T-helper 2 cell (primary cell): ENCODE measurements at regions not wholly inside any gene's neighbourhood (a gene's known extent, or its start where the extent isn't known, plus 50 kb on each side); places are given as distances from the start of the nearest gene placed in this dataset.

Experiments
- DNase-seq, 5 experiments: peaks; one replicate each; pipeline versions ENCODE4 v3.0.0 to v3.0.0-alpha.2; 2012 to 2022

- no peak for DNase-seq
Observed at GRCh38 chr2:104465981-104466380, 387.9 kb upstream of the POU3F3 start.

- DNase-seq: no peak
Observed at GRCh38 chr2:104468846-104469245, 385.1 kb upstream of the POU3F3 start.

- DNase-seq: no peak
Observed at GRCh38 chr2:104472076-104472475, 381.8 kb upstream of the POU3F3 start.

- peak in 1 of 5 experiments; percentile 1 for DNase-seq
Observed at GRCh38 chr2:104473546-104473945, 380.4 kb upstream of the POU3F3 start.

GRCh38 chr2:104474716-104475115 lies 379.2 kb upstream of the POU3F3 start:
- no peak for DNase-seq

- no peak for DNase-seq
Observed at GRCh38 chr2:104476075-104476474, 377.8 kb upstream of the POU3F3 start.

GRCh38 chr2:104476563-104476988 lies 377.3 kb upstream of the POU3F3 start:
- no peak for DNase-seq

- DNase-seq: no peak
Observed at GRCh38 chr2:104481341-104481740, 372.6 kb upstream of the POU3F3 start.

GRCh38 chr2:104487366-104487765 lies 366.5 kb upstream of the POU3F3 start:
- no peak for DNase-seq

- DNase-seq: no peak
Observed at GRCh38 chr2:104493698-104494097, 360.2 kb upstream of the POU3F3 start.

- no peak for DNase-seq
Observed at GRCh38 chr2:104501342-104501741, 352.6 kb upstream of the POU3F3 start.

- DNase-seq: no peak
Observed at GRCh38 chr2:104501929-104502328, 352.0 kb upstream of the POU3F3 start.

- DNase-seq: no peak
Observed at GRCh38 chr2:104502901-104503300, 351.0 kb upstream of the POU3F3 start.

- DNase-seq: no peak
Observed at GRCh38 chr2:104504331-104505073, 349.4 kb upstream of the POU3F3 start.

GRCh38 chr2:104518256-104518655 lies 335.7 kb upstream of the POU3F3 start:
- DNase-seq: no peak

- no peak for DNase-seq
Observed at GRCh38 chr2:104521247-104521646, 332.7 kb upstream of the POU3F3 start.

GRCh38 chr2:104523921-104524320 lies 330.0 kb upstream of the POU3F3 start:
- no peak for DNase-seq

- no peak for DNase-seq
Observed at GRCh38 chr2:104528101-104528500, 325.8 kb upstream of the POU3F3 start.

GRCh38 chr2:104531122-104531521 lies 322.8 kb upstream of the POU3F3 start:
- DNase-seq: no peak

GRCh38 chr2:104537116-104537515 lies 316.8 kb upstream of the POU3F3 start:
- no peak for DNase-seq

- DNase-seq: no peak
Observed at GRCh38 chr2:104538077-104538476, 315.8 kb upstream of the POU3F3 start.

GRCh38 chr2:104539649-104540048 lies 314.3 kb upstream of the POU3F3 start:
- DNase-seq: peak in 1 of 5 experiments; percentile 37

GRCh38 chr2:104545055-104545454 lies 308.9 kb upstream of the POU3F3 start:
- DNase-seq: no peak

- no peak for DNase-seq
Observed at GRCh38 chr2:104546537-104546936, 307.4 kb upstream of the POU3F3 start.

GRCh38 chr2:104547221-104547620 lies 306.7 kb upstream of the POU3F3 start:
- DNase-seq: no peak
